Astrocyte of the hippocampus (primary cell): ENCODE measurements at regions not wholly inside any gene's neighbourhood (a gene's known extent, or its start where the extent isn't known, plus 50 kb on each side); places are given as distances from the start of the nearest gene placed in this dataset.
A peak's percentile ranks its signal among the peaks of the same experiment; 100 is the strongest.
"Not testable (repeated sequence)": the region's sequence is repeated elsewhere in the genome, so short reads cannot be mapped to it uniquely, and the experiment has no call there.

Source experiments
- DNase-seq: peaks from one replicate; pipeline ENCODE4 v3.0.0; 2011; ENCODE audit warnings: low read depth, low spot score

DNA sequence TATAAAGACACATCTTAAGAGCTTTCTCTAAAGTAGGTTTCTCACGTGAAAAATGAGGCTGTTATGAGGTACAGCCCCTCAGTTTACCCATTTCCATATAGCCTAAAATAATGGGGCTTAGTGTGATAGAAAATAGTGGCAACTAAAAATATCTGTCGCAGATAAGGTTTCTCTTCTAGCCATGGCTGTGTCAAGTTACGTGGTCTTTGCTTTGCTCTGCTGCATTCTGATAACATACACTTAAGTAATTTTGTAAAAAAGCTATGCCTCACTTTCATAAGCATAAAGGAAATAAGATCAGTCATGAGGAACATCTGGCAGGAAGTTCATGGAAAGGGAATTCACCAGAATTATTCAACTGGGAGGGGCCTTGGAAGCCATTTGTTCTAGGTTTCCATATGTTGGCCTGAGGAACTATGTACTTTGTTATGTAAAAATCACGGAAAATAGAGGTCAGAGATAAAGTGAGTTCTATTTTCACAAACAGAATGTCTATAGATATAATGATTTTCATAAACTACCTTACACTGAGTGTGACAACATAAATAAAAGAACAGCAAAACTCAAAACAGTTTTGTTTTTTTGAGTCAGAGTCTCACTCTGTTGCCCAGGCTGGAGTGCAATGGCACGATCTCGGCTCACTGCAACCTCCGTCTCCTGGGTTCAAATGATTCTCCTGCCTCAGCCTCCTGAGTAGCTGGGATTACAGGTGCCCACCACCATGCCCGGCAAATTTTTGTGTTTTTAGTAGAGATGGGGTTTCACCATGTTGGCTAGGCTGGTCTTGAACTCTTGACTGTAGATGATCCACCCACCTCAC is 195.6 kb upstream of the KRR1 start:
- no peak for DNase-seq

DNA sequence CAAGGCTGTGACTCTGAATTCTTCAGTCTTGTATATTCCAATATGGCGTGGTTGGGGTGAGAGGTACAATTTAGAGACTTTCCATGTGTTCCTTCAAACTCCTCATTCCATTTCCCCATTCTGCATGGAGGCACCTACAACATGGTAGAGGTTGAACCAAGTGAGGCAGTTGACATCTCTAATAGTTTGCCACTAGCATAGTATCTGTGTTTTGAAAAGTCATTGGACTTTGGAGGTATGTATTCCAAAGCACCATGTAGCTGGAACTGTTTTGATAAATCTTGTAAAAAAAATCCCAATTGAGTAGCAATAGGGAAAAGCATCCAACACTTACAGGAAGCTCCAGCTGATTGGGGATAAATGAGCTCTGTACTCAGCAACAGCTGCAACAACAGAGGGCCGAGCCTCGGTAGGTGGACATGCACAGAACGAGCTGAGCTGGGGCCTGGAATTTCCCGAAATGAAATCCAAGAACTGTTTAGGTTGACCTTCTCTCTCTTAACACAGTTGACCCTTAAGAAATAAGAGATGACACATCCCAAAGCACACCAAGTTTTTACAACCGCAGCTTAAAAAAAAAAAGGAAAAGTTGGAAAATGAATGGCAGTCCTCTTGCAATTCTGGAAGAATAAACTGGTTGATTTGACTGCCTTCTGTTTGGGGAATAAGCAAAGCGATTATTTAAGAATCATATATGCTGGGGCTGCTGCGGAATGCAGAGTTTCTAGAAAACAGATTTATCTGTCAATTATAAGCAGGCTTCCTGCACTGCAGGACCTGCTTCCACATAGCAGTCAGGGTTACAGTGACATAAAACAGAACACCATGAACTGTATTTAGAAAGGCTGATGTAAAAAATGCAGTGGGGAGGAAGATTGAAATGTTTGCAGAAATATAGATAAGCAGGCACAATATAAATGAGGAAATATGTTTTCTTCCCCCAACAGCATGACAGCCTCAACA is 194.6 kb upstream of the KRR1 start:
- peak; percentile 88 for DNase-seq

DNA sequence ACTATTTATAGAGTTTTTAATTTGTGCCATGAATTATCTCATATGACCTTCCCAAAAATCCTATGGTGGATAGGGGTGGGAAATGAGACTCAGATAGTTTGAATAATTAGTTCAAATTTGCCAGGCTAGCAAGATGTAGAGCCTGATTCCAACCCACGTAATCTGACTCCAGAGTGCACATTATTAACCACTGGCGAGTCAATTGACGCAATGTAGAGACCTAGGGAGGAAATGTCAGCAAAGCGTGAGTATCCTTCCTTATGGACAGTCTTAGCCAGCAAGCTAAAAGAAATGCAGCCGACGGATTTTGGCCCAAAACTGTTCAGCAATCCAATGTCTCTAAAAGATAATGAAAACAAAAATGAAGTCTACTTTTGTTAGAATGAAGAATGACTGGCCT is 193.3 kb upstream of the KRR1 start:
- no peak for DNase-seq

DNA sequence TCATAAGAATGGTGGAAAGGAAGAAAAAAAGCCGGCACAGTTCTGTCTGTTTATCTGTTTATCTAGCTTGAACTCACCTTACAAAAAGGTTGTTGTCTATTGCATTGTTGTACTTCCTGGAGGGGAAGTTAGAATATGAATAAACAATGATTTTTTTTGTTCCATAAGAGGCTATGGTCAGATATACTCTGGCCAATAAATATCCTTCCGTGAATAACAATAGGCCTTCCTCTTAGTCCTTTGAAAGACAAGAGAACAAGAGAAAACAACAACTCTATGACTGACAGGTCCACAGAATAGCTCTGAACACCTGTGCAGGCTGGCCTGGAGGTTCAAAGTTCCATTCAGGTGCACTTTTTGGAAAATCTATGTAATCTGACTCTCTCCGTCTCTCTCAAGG is 192.8 kb upstream of the KRR1 start:
- DNase-seq = no peak

DNA sequence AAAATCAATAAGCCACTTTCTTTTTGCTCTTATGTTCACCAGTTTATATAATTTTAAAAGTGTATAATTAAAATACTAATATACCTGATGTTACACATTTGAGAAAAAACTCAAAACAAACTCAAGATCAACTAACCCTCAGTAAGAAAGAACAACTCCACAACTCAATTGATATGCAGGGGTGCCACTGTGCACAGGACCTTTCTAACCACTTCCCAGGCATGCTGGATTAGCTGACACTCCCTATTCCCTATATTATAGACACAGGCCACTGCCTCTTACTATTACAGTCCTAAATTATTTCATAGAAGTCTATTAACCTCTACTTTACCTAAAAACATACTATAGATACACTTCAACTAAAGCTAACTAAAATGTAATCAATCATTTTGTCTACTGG is 191.7 kb upstream of the KRR1 start:
- DNase-seq = no peak

DNA sequence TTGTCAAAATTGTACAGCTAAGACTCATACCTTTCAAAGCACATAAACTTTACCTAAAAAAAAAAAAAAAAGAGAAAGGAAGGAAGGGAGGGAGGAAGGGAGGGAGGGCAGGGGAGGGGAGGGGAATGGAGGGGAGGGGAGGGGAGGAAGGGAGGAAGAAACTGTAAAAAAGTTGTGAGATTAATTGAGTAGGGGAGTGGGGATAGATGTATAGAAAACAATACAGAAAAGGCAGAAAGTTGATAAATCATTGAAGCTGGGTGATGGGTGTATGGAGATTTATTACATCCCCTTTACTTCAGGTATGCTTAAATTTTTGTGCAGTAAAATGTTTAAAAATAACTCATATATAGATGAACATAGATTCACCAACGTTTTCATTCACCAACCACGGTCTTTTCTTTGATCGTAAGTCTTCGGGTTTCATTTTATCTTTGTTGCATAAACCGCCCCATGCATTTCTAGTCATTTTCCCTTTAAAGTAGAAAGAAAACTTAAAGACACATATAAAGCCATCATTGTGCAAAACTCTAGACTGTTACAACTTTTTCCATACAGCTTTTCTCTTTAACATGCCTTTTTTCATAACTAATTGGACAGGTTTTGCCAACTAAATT is 191.2 kb upstream of the KRR1 start:
- DNase-seq = no peak

DNA sequence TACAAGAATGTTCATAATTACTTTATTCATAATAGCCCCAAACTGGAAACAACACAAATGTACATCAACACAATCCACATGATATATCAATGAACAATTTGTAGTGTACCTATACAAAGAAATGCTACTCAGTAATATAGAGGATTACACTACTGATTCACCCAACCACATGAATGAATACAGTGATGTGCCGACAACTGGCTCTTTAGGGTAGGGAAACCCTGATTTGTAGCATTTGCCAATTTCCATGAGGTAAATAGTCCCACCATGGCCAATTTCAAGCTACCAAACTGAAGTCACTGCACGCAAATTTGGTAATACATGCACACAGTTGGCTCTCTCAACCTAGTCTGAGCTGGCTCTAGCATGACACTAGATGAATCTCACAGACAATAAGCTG is 190.4 kb upstream of the KRR1 start:
- DNase-seq = no peak

DNA sequence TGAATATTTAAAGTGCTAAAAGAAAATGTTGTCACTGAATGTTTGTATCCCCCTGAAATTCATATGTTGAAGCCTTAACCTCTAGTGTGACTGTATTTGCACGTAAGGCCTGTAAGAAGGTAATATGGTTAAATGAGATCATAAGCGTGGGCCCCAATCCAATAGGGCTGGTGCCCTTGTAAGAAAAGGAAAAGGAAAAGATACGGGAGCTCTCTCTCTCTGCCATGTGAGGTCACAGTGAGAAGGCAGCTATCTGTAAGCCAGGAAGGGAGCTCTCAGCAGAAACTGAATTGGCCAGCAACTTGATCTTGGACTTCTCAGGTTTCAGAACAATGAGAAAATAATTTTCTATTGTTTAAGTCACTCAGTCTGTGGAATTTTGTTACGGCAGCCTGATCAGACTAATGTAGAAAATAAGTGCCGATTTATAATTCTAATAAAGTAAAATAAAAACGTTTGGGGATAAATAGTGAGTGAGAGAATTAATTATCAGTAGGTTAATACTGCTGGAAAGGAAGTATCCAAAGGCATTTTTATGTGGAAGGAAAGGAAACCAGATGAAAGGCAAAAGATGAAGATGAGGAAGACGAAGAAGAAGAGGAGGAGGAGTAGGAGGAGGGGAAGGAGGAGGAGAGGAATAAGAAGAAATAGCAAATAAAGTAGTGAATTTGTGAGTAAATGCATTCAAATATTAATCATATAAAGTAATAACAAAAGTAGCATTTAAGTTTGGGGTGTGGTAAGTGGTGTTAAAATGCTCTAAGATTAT is 188.5 kb upstream of the KRR1 start:
- peak; percentile 21 for DNase-seq

DNA sequence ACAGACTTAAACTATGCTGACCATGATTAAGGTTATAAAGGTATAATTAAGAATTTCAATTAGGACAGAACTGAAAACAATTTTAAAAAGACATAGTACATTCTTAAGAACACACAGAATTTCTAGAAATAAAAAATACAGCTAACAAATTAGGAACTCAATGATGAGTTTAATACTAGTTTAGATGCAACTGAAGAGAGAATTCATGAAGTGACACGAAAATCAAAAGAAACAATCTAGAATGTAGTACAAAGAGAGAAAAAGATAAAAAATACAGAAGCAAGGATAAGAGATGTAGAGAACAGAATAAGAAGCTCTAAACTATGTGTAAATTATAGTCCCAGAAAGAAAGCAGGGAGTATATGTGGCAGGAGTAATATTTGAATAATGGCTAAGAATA is 187.8 kb upstream of the KRR1 start:
- no peak for DNase-seq

DNA sequence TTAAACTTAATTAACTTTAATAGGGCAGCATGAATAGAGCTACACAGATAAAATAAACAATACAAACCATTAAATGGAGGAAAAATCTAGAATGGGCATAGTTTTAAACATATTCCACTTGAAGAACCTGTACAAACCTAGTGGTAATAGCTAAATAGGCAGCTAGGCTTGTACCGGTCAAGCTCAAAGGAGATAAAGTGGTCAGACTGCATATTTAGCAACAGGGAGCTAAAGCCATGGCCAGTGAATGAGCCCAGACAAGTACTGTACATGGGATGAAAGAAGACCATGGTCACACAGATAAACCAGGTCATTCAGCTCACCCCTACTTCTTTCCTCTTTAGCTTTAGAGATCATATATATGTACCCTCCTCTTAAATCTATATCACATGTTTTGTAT is 186.6 kb upstream of the KRR1 start:
- DNase-seq = no peak

DNA sequence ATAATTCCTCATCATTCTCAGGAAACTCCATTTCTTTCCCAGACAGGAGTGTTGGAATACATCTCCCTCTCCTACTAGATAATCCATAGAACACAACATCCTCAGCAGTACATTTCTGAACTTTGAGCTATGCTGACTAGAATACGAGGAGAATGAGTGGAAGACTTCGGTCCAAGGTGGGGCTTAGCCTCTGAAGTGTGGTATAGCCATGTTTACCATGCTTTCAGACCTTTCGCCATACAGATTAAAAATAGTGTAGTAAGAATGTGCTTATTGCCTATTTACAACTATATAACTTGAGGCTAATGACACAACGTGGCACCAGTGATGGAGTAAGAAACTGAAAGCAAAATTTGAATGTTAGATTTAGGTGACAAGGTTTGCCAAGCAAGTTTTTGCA is 184.5 kb upstream of the KRR1 start:
- no peak for DNase-seq

DNA sequence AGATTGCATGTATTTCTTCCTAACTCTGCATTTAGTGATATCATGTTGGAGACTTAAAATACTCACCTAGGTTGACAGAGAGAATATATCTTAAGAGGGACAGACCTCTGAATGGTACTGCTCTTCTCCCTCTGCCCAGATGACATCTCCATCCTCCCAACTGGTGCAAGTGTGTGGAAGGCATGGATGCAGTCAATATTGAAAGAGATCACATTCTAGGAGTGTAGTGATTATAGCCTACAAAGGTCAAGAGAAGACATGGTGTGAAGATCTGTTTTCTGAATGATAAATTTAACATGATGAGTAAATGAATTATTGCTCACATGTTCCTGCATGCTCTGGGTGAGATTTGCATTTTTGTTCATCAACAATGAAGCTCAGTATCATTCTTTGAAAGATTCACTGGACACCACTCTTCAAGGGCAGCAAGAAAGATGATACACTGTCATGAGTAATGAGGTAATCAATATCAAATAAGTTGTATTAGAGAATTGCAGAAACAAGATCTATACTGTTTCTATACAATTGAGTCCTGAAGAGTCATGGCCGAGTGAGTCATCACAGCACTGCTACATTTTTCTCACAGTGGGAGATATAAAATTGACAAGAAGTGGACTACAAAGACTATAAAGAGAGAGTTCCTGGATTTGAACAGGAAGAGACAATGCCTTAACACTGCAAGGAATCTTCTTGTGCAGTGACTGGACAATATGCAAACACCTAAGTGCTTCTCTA is 183.3 kb upstream of the KRR1 start:
- DNase-seq = no peak

DNA sequence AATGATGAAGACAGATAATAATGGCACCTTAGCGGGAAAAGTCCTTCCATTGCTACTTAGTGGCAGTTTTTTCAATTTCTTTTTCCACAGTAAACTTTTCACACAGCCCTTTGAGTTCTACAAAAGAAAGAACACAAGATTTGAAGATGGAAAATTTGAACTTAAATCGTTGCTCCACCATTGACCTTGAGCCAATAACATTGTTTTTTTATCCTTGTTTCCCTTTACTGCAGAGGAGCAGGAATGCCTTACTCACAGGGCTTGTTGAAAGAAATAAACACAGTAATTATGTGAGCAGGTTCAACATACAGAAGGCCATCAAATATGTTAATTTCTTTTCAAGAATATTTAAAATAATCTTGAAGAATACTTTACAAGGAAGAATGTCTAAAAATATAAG is 181.5 kb upstream of the KRR1 start:
- DNase-seq = peak; percentile 21

DNA sequence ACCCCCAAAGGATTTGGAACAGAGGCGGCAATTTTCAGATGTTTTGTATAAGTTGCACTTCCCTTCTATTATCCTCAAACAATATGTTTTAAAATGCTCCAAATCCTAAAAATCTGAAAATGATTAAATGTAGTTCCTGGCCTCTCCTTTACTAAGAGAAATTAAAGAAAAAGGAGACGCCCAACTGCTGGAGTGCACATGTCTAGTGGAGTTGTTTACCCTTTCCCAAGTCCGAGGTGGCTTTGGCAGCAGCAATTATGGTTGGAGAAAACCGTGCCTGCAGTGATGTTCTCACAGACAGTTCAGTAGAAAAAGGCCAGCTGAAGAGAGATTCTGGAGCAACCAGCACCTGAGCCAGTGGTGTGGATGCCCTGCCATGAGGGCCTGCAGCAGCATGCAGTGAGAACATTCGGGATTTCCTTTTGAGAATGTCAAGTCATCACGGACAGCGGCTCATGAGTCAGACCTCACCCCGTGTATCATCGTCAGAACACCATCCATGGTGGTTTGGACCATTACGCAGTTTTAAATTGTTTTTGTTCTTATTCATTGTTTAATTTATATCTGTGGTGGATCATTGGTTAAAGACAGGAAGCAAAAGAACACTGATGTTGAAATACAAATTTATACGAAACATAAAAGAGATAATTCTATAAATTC is 179.0 kb upstream of the KRR1 start:
- DNase-seq = peak; percentile 75

DNA sequence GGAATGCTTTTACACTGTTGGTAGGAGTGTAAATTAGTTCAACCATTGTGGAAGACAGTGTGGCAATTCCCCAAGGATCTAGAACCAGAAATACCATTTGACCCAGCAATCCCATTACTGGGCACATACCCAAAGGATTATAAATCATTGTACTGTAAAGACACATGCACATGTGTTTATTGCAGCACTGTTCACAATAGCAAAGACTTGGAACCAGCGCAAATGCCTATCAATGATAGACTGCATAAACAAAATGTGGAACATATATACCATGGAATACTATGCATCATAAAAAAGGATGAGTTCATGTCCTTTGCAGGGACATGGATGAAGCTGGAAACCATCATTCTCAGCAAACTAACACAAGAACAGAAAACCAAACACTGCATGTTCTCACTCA is 174.8 kb upstream of the KRR1 start:
- not testable (repeated sequence) for DNase-seq

DNA sequence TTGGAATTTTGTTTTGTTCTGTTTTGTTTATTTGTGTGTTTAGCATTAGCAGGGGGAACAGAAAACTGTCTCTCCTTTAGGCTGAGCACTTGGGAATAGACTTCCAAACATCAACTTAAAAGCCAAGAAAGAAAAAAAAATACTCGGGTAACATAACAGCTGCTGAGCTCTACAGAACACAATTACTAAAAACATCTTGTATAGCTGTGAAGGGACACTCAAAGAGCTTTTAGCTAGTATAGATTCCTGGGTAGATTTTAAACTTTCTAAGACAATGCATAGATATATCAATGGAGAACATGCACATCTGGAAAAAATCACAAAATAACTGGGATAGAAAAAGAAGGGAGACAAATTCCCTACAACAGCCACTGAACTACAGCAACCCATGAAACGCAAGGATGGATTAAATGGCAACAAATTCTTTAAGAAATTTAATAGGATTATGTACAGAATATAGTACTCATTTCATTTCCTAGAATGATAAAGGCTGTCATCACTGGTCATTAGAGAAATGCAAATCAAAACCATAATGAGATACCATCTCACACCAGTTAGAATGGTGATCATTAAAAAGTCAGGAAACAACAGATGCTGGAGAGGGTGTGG is 174.3 kb upstream of the KRR1 start:
- DNase-seq = no peak

DNA sequence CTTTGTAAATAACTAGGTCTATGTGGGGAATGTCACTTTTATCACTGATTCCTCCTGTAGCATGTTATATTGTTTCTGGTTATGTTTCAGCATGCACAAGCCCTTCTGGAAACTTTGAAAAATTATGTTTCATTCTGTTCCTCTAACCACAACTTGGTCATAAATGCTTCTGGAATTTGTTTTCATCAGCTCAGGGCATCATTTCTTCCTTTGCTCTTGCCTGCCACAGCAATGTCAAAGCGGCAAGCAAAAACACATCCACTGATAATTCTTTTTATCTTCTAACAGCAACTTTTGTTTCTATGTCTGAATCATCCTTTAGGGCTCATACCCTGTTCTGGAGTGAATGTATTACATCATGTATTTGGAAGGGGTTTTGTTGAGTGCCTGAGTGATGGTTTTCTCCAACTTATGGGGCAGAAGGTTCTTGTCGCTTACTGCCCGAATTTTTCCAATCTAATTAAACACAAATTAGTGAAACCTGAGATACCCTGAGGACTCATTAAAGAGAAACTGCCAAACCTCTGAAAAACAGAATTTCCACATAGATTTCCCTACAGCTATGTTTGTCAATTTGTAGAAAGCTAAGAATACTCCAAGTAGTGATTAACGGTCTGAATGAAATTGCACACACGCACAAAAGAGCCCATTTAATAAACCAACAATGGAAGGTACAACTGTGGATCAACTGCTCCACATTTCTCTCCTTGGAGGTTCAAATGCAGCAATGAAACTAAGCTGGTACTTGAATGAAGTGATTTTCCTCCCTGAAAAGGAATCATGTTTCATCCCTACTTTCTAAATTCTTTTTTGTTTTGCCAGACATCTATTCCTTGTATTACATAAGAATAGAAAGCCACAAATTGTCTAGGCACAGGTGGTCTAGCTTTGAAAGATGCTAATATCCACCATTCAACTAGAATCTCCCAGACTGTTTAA is 173.5 kb upstream of the KRR1 start:
- DNase-seq = peak; percentile 78

DNA sequence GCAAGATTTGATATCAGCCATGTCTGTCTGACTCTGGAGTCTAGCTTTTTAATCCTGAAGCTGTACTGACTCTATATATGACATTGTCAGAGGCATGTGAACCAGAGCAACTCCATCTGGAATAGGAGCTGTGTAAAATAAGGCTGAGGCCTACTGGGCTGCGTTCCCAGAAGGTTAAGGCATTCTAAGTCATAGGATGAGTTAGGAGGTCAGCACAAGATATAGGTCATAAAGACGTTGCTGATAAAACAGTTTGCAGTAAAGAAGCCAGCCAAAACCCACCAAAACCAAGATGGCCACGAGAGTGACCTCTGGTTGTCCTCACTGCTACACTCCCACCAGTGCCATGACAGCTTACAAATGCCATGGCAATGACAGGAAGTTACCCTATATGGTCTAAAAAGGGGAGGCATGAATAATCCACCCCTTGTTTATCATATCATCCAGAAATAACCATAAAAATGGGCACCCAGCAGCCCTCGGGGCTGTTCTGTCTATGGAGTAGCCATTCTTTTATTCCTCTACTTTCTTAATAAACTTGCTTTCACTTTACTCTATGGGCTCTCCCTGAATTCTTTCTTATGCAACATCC is 172.7 kb upstream of the KRR1 start:
- not testable (repeated sequence) for DNase-seq
